ENCODE measurements at regions not wholly inside any gene's neighbourhood (a gene's known extent, or its start where the extent isn't known, plus 50 kb on each side); places are given as distances from the start of the nearest gene placed in this dataset.

GRCh38 chr1:108082738-108083562, 117.2 kb downstream of the SLC25A24 start:
- DNase-seq (ENCODE audit: low read depth in 3 of 3, low spot score in 1 of 3), result no peak

- no peak for DNase-seq (ENCODE audit: low read depth in 3 of 3, low spot score in 1 of 3)
Measured at GRCh38 chr1:108082001-108082400, 117.0 kb upstream of the VAV3 start.

- DNase-seq (ENCODE audit: low read depth in 3 of 3, low spot score in 1 of 3), result no peak
Measured at GRCh38 chr1:108080448-108080847, 115.5 kb upstream of the VAV3 start.

- peak in 1 of 3 donors; percentile 4 for DNase-seq (ENCODE audit: low read depth in 3 of 3, low spot score in 1 of 3)
Measured at GRCh38 chr1:108079440-108080025, 114.6 kb upstream of the VAV3 start.

DNA sequence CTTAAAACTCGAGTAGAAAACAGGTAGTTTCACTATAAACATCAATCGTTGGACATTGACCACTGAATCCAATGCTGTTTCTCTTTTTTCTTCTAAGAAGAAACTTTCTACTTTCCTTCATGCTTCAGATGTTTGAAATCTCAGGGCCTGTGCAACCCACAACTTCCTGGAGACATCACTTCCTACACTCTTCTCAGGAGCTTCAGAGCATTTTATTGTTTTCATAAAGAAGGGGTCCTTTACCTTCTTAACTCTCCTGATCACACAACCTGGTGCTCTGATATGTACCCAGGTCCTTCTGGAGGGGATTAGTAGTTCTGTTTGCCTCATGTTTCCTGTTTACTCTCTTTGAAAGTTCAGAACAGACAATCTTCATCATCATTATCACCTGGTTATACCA, 113.0 kb upstream of the VAV3 start:
- no peak for DNase-seq (ENCODE audit: low read depth in 3 of 3, low spot score in 1 of 3)

- DNase-seq (ENCODE audit: low read depth in 3 of 3, low spot score in 1 of 3), result no peak
Measured at GRCh38 chr1:108075055-108075454, 110.1 kb upstream of the VAV3 start.

DNA sequence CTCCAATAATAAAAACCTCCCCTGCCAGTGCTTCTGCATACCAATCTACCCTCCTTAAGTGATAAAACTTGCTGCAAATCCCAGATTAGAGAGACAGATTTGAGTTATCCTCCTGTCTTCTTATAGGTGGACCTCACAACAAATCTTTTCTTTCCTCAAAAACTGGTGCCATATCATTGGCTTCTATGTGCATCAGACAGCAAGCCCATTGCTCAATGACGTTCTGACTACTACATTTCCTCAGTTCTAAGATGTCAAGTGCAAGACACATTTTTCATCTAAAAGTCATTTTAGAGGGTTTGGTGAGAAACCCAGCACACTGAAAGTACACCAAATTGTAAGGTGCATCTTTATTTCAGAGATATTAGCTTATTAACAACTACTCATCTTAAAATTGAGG, 107.8 kb upstream of the VAV3 start:
- no peak for DNase-seq (ENCODE audit: low read depth in 3 of 3, low spot score in 1 of 3)

DNA sequence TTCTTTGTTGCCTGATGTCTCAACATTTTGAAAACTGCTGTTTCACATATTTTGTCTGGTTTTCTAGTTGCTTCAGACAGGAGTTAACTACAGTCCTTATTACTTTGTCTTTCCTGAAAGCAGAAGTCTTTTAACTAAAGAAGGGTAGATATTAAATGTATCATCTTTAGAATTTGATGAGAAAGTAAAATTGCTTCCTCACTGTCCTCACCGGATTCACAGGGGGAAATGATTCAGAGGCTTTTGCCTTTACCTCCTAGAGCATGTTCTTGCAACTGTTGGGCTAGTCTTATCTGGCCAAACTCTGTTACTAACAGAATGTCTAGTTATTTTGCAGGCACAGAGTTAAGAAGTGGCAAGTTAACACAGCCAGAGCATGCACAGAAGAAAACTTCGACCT, 107.2 kb upstream of the VAV3 start:
- DNase-seq (ENCODE audit: low read depth in 3 of 3, low spot score in 1 of 3), result no peak

- no peak for DNase-seq (ENCODE audit: low read depth in 3 of 3, low spot score in 1 of 3)
Measured at GRCh38 chr1:108071601-108072000, 106.6 kb upstream of the VAV3 start.

DNA sequence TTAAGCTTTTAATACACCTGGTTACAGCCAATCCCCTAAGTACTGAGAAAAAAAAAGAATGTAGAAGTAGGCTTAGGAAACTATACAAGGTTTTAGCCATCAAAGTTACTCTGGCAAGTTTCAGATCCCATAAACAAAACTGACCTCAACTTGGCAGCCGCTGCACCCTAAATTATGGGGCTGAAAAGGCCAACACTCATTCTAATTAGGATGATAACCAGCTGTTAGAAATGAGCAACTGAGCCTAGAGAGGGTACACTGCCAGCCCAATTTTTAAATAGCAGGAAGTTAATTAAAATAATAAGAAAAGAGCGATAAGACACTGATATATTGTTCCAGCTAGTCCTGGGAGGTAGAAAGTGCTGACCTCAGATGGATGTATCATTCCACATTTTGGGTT, 105.7 kb upstream of the VAV3 start:
- DNase-seq (ENCODE audit: low read depth in 3 of 3, low spot score in 1 of 3), result no peak

DNA sequence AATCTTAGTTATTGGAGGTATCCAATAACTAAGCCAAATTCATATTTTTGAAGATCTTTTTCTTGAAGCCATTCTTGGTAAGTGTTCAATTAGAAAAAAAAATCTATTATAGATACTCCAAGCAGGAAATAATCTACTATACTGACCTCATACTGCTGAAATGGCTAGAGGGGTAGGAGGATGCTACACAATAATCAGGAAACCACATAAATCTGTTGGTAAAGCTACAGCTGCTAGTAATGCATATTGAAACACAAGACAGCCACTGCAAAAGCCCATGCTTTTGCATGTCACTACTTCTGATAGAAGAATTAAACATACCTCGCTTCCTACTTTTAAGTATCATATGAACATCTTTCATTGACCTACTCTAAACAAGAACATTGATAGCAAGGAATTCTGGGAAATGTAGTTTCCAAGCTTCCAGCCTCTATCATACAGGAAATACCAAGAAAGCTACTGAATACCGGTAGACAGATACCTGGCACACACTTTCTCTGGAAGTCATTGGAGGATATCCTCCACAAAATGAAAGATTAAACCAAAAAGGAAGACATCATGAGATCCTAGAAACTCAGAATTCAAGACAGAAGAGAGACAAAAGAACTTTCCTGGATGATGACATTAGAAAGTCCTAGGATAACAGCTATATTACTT, 103.0 kb upstream of the VAV3 start:
- no peak for DNase-seq (ENCODE audit: low read depth in 3 of 3, low spot score in 1 of 3)

DNA sequence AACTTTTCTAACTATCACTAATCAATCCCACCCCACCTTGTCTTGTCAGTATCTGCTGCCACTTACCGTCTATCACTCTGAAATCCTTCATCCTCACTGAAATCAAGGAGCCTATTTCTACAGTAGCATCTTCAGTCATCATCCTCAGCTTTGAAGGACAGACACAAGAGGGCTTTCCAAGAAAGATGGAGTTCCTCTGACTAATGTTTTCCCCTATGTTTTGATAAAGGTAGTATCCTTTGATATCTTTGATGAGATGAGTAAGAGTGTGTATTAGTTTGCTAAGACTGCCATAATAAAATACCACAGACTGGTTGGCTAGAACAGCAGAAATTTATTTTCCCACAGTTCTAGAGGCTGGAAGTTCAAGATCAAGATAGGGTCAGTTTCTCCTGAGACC, 101.8 kb upstream of the VAV3 start:
- no peak for DNase-seq (ENCODE audit: low read depth in 3 of 3, low spot score in 1 of 3)

DNA sequence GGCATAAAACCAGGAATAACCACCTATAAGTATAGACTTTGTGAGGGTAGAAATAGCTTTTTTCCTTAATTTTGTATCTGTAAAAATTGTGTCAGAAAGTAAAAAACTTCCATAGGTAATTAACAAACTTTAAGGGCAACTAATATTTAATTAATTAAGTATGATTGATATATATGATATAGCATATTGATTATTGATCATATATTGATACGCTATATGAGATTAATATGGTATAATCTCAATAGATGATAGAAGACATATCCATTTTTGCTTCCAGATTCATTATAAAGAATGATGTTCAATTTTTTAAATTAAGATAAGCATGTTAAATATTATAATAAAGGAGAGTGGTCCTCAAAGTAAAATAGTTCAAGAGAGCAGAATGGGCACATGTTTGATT, 99.3 kb upstream of the VAV3 start:
- DNase-seq (ENCODE audit: low read depth in 3 of 3, low spot score in 1 of 3), result no peak

DNA sequence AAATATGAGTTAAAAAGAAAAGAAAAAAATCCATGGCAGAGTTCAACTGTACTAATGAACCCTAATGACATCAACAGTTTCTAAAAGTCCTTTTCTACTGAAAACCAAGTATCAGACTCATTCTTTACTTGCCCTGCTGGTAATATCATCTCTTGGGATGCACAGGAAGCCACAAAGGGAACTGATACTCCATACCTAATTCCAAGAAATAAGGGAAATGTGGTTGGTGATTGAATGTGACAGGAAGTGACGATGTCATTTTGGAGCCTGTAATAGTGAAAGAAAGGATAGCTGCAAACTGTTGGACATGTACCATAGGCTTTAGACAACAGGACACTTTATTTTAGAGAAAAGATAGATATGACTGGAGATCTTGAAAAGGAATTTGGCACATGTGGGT, 98.7 kb upstream of the VAV3 start:
- no peak for DNase-seq (ENCODE audit: low read depth in 3 of 3, low spot score in 1 of 3)

- no peak for DNase-seq (ENCODE audit: low read depth in 3 of 3, low spot score in 1 of 3)
Measured at GRCh38 chr1:108059945-108060344, 95.0 kb upstream of the VAV3 start.

DNA sequence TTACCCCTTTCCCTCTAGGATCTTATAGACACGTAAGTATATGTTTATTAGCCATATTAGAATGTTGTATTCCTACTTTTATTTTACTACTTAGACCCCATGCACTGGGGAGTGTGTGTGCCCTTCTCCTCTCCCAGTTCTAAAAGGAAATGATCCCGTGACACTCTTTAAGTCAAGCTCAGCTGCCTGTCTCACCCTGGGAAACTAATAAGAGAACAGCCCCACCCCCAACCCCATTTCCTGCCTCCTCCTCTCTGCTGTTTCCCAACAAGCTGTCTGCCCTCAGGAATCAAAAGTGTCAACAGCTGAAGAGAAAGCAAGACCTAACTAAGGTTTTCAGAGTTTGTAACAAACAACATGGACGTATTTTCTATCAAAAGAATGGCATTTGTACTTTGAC, 92.6 kb upstream of the VAV3 start:
- DNase-seq (ENCODE audit: low read depth in 3 of 3, low spot score in 1 of 3), result no peak

GRCh38 chr1:108056436-108056990, 91.5 kb upstream of the VAV3 start:
- no peak for DNase-seq (ENCODE audit: low read depth in 3 of 3, low spot score in 1 of 3)

- DNase-seq (ENCODE audit: low read depth in 3 of 3, low spot score in 1 of 3), result no peak
Measured at GRCh38 chr1:108055387-108055786, 90.4 kb upstream of the VAV3 start.

- DNase-seq (ENCODE audit: low read depth in 3 of 3, low spot score in 1 of 3), result no peak
Measured at GRCh38 chr1:108054396-108054795, 89.4 kb upstream of the VAV3 start.

- no peak for DNase-seq (ENCODE audit: low read depth in 3 of 3, low spot score in 1 of 3)
Measured at GRCh38 chr1:108053270-108054013, 88.5 kb upstream of the VAV3 start.

DNA sequence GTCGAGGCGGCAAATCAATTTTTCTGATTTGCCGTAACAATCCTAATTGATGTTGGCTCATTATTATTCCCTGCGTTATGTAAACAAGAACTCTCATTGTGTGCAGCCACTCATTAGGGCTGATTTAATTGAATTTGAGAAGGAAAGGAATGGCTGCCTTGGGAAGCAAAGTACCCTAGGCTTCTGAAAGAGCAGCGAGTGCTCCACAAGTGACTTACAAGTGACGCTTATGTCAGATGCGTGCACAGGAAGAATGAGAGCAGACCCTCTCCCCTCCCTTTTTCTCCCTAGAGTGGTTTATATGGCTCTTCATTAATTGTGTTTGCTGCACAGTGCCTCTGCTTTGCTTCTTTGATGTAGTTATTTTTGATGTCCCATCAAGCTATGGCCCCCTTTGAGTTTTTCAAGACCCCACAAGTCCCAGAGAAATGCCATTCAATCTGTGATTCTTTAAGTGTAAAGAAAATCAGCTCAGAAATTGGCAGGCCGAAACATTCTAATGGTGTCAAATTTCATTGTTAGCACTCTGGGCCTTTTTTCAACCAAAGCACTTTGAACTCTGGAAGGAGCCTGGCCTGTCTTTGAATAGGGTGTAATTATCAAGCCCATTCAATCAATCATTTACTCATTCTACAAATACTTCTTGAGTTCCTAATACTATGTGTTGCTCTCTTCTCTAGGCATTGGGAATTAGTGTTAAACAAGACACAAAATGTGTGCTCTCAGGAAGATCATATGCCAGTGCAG, 86.8 kb upstream of the VAV3 start:
- DNase-seq (ENCODE audit: low read depth in 3 of 3, low spot score in 1 of 3), result no peak
